Endothelial cell of umbilical vein (primary cell): ENCODE measurements at regions not wholly inside any gene's neighbourhood (a gene's known extent, or its start where the extent isn't known, plus 50 kb on each side); places are given as distances from the start of the nearest gene placed in this dataset.

ENCODE experiments used
- CTCF ChIP-seq, 2 donors: IDR thresholded peaks; 1 replicate in 1 of 2; 2 replicates in 1 of 2; pipeline ENCODE4 v1.5.1; 2011; ENCODE audit warnings: low read length in 2 of 2, mild to moderate bottlenecking in 2 of 2, moderate library complexity in 2 of 2, control low read depth in 1 of 2, inconsistent platforms in 1 of 2, low read depth in 1 of 2; ENCODE audit not compliant: insufficient read depth in 1 of 2; ENCODE audit errors: extremely low read depth in 1 of 2
- POLR2A ChIP-seq: IDR thresholded peaks from 2 replicates; pipeline ENCODE4 v1.6.1; 2012; ENCODE audit warnings: low read depth, mild to moderate bottlenecking, control low read depth, low read length
- POLR2AphosphoS5 ChIP-seq: IDR thresholded peaks from 2 replicates; pipeline ENCODE4 v1.6.1; 2012; ENCODE audit warnings: low read depth, mild to moderate bottlenecking, control low read depth, low read length, moderate library complexity; ENCODE audit not compliant: insufficient read depth

- no peak for TF ChIP-seq CTCF (IDR thresholded peaks at IDR 0.05; ENCODE audit: extremely low read depth in 1 of 2, insufficient read depth in 1 of 2, low read depth in 1 of 2, low read length in 2 of 2)
- no peak for TF ChIP-seq POLR2A
- no peak for TF ChIP-seq POLR2AphosphoS5
Measured at GRCh38 chrX:26778320-26778888, 562.4 kb downstream of the MAGEB5 start.
